H1 (cell line): ENCODE measurements at regions not wholly inside any gene's neighbourhood (a gene's known extent, or its start where the extent isn't known, plus 50 kb on each side); places are given as distances from the start of the nearest gene placed in this dataset.
A peak's percentile ranks its signal among the peaks of the same experiment; 100 is the strongest.

Source experiments
- CTCF ChIA-PET: fragments of 300-600 bp; sonication (Branson Sonifier 250); formaldehyde crosslinking; loops from one replicate; lab custom pipeline; 2021; ENCODE audit not compliant: partially characterized antibody; lab: Charles Lee
- POLR2A ChIA-PET: fragments of 300-600 bp; sonication (Branson Sonifier 250); formaldehyde crosslinking; loops from one replicate; lab custom pipeline; 2021; ENCODE audit warnings: inconsistent platforms; ENCODE audit not compliant: partially characterized antibody; lab: Charles Lee
- DNase-seq, 2 experiments: peaks; one replicate each; pipeline versions ENCODE4 v3.0.0 to v3.0.0-alpha.2; 2010 to 2022; ENCODE audit warnings: low spot score in 2 of 2, low read depth in 1 of 2, mixed read lengths in 1 of 2
- FAIRE-seq: peaks from 2 replicates; lab custom pipeline; 2011; peaks lifted over from hg19 to GRCh38; lab: Jason Lieb, UNC
- H2AFZ ChIP-seq: 2 replicates; pipeline ENCODE4 v1.8.1; 2012; ENCODE audit warnings: low read length, inconsistent platforms
- H2AK5ac ChIP-seq: 2 replicates; pipeline ENCODE4 v1.6.1; 2013; ENCODE audit warnings: low read depth, low read length
- H2BK120ac ChIP-seq: replicated peaks from 2 replicates; pipeline ENCODE3; 2013; ENCODE audit warnings: low read depth, low read length, inconsistent platforms
- H2BK12ac ChIP-seq: 2 replicates; pipeline ENCODE4 v1.6.1; 2013; ENCODE audit warnings: low read depth, low read length
- H2BK15ac ChIP-seq: 2 replicates; pipeline ENCODE4 v1.6.1; 2013; ENCODE audit warnings: low read length
- H2BK20ac ChIP-seq: 2 replicates; pipeline ENCODE4 v1.6.1; 2013; ENCODE audit warnings: low read length
- H2BK5ac ChIP-seq: 2 replicates; pipeline ENCODE4 v1.6.1; 2013; ENCODE audit warnings: low read depth, low read length
- H3K14ac ChIP-seq: 2 replicates; pipeline ENCODE4 v1.6.1; 2013; ENCODE audit warnings: inconsistent platforms; ENCODE audit not compliant: insufficient read length
- H3K18ac ChIP-seq: 2 replicates; pipeline ENCODE4 v1.6.1; 2013; ENCODE audit warnings: low read length; ENCODE audit errors: extremely low read depth
- H3K23ac ChIP-seq: 2 replicates; pipeline ENCODE4 v1.6.1; 2013; ENCODE audit warnings: inconsistent platforms; ENCODE audit not compliant: insufficient read length
- H3K23me2 ChIP-seq: 2 replicates; pipeline ENCODE4 v1.6.1; 2013; ENCODE audit warnings: low read depth, low read length
- H3K27ac ChIP-seq: 2 replicates; pipeline ENCODE4 v1.6.1; 2011; ENCODE audit warnings: low read depth, low read length, inconsistent platforms
- H3K27me3 ChIP-seq, 4 experiments: replicated peaks in 1 of 4; 1 replicate in 1 of 4; 2 replicates in 3 of 4; pipeline versions ENCODE4 v1.6.1 to v1.8.1; 2011 to 2013; ENCODE audit warnings: low read length in 3 of 4, mild to moderate bottlenecking in 3 of 4, inconsistent platforms in 2 of 4, mixed read lengths in 2 of 4, moderate library complexity in 1 of 4; ENCODE audit not compliant: control insufficient read depth in 3 of 4, insufficient read depth in 3 of 4; ENCODE audit errors: extremely low read depth in 1 of 4
- H3K36me3 ChIP-seq, 4 experiments: 2 replicates each; pipeline versions ENCODE4 v1.6.1 to v1.8.1; 2011 to 2013; ENCODE audit warnings: mild to moderate bottlenecking in 4 of 4, low read length in 3 of 4, moderate library complexity in 2 of 4, control low read depth in 1 of 4, inconsistent platforms in 1 of 4; ENCODE audit not compliant: insufficient read depth in 4 of 4, control insufficient read depth in 2 of 4
- H3K4ac ChIP-seq: replicated peaks from 2 replicates; pipeline ENCODE3; 2013; ENCODE audit warnings: low read length, low read depth, mixed read lengths, inconsistent platforms; ENCODE audit not compliant: insufficient read length
- H3K4me1 ChIP-seq, 4 experiments: replicated peaks in 1 of 4; 1 replicate in 1 of 4; 2 replicates in 3 of 4; pipeline versions ENCODE4 v1.6.1 to v1.8.1; 2011 to 2013; ENCODE audit warnings: low read length in 3 of 4, inconsistent platforms in 2 of 4, mixed read lengths in 1 of 4; ENCODE audit not compliant: insufficient read depth in 4 of 4, control insufficient read depth in 3 of 4
- H3K4me2 ChIP-seq, 2 experiments: 2 replicates each; pipeline versions ENCODE4 v1.6.1 to v1.8.1; 2011 to 2013; ENCODE audit warnings: low read depth in 2 of 2, low read length in 2 of 2, control low read depth in 1 of 2, inconsistent platforms in 1 of 2, mild to moderate bottlenecking in 1 of 2; ENCODE audit not compliant: insufficient read depth in 1 of 2
- H3K4me3 ChIP-seq, 4 experiments: fragments of 200-600, 300-600 bp in 1 of 4; sonication (generic), shearing (Covaris generic), sonication (Bioruptor Twin) in 1 of 4; 2 replicates each; pipeline versions ENCODE4 v1.5.1 to v1.8.1; 2011 to 2016; ENCODE audit warnings: low read length in 4 of 4, low read depth in 3 of 4, control low read depth in 2 of 4, inconsistent platforms in 2 of 4, mild to moderate bottlenecking in 2 of 4, mixed read lengths in 1 of 4, moderate library complexity in 1 of 4; ENCODE audit not compliant: insufficient read depth in 2 of 4; ENCODE audit errors: extremely low read depth in 1 of 4
- H3K56ac ChIP-seq: replicated peaks from 2 replicates; pipeline ENCODE3; 2013; ENCODE audit warnings: low read depth, mild to moderate bottlenecking, mixed read lengths, low read length, inconsistent platforms; ENCODE audit not compliant: insufficient read length
- H3K79me1 ChIP-seq: 2 replicates; pipeline ENCODE4 v1.6.1; 2013; ENCODE audit warnings: low read depth, low read length, control low read depth
- H3K79me2 ChIP-seq, 2 experiments: 2 replicates each; pipeline versions ENCODE4 v1.6.1 to v1.8.1; 2012 to 2013; ENCODE audit warnings: low read length in 2 of 2, mild to moderate bottlenecking in 2 of 2, inconsistent platforms in 1 of 2; ENCODE audit not compliant: insufficient read depth in 2 of 2, control insufficient read depth in 1 of 2
- H3K9ac ChIP-seq, 4 experiments: replicated peaks in 1 of 4; 1 replicate in 1 of 4; 2 replicates in 3 of 4; pipeline versions ENCODE4 v1.6.1 to v1.8.1; 2011 to 2013; ENCODE audit warnings: low read depth in 3 of 4, low read length in 3 of 4, control low read depth in 2 of 4, mild to moderate bottlenecking in 2 of 4, moderate library complexity in 2 of 4, inconsistent platforms in 1 of 4; ENCODE audit errors: extremely low read depth in 1 of 4
- H3K9me3 ChIP-seq, 2 experiments: 2 replicates each; pipeline versions ENCODE4 v1.6.1 to v1.8.1; 2012 to 2013; ENCODE audit warnings: mild to moderate bottlenecking in 2 of 2, moderate library complexity in 2 of 2, control low read depth in 1 of 2, inconsistent platforms in 1 of 2, low read depth in 1 of 2, low read length in 1 of 2, mixed read lengths in 1 of 2; ENCODE audit not compliant: insufficient read depth in 2 of 2
- H4K20me1 ChIP-seq, 2 experiments: replicated peaks in 1 of 2; 2 replicates each; pipeline versions ENCODE3 to v1.8.1; 2011 to 2013; ENCODE audit warnings: inconsistent platforms in 2 of 2, low read length in 2 of 2, mild to moderate bottlenecking in 1 of 2; ENCODE audit not compliant: insufficient read depth in 2 of 2, control insufficient read depth in 1 of 2
- H4K5ac ChIP-seq: 2 replicates; pipeline ENCODE4 v1.6.1; 2013; ENCODE audit warnings: low read length, low read depth, mixed read lengths, inconsistent platforms; ENCODE audit not compliant: insufficient read length
- H4K8ac ChIP-seq: 2 replicates; pipeline ENCODE4 v1.8.0; 2013; ENCODE audit warnings: mild to moderate bottlenecking, moderate library complexity, low read length, inconsistent platforms; ENCODE audit not compliant: insufficient read depth; ENCODE audit errors: extremely low read depth
- H4K91ac ChIP-seq: replicated peaks from 2 replicates; pipeline ENCODE3; 2013; ENCODE audit warnings: low read length, mixed read lengths, inconsistent platforms; ENCODE audit not compliant: insufficient read length
- HDAC2 ChIP-seq, 2 experiments: fragments of 300-600 bp in 1 of 2; sonication (generic) in 1 of 2; IDR thresholded peaks; 2 replicates each; pipeline ENCODE4 v1.6.1; 2011 to 2012; ENCODE audit warnings: low read depth in 2 of 2, low read length in 2 of 2, mild to moderate bottlenecking in 2 of 2, moderate library complexity in 2 of 2, borderline replicate concordance in 1 of 2, inconsistent platforms in 1 of 2
- POLR2AphosphoS5 ChIP-seq: IDR thresholded peaks from 2 replicates; pipeline ENCODE4 v1.6.1; 2011; ENCODE audit warnings: low read depth, low read length
- RNF2 ChIP-seq: fragments of 200-900, 300-1000 bp; sonication (generic); IDR thresholded peaks from 2 replicates; pipeline ENCODE4 v1.7.1; 2016; ENCODE audit warnings: borderline replicate concordance, low read depth, mild to moderate bottlenecking, antibody characterized with exemption, low read length; ENCODE audit not compliant: poor library complexity, severe bottlenecking; ENCODE audit errors: missing control alignments
- SIX5 ChIP-seq: IDR thresholded peaks from 2 replicates; pipeline ENCODE4 v1.6.1; 2011; ENCODE audit warnings: mild to moderate bottlenecking, low read depth, low read length
- SP4 ChIP-seq: IDR thresholded peaks from 2 replicates; pipeline ENCODE4 v1.6.1; 2012; ENCODE audit warnings: low read length, inconsistent platforms
- ZNF274 ChIP-seq: IDR thresholded peaks from 2 replicates; pipeline ENCODE4 v1.7.0; 2012; ENCODE audit warnings: low read length, borderline replicate concordance; ENCODE audit errors: extremely low read depth
- WGBS, 2 experiments: shearing (Covaris generic) in 1 of 2; methylation state at CpG; one replicate each; pipeline versions ENCODE4 v1.1.6 to v1.1.7; 2013 to 2015; ENCODE audit warnings: low lambda C conversion rate in 2 of 2, mixed read lengths in 2 of 2, inconsistent platforms in 1 of 2, low coverage in 1 of 2, missing lambda C conversion rate in 1 of 2; ENCODE audit not compliant: insufficient replicate concordance in 2 of 2, insufficient coverage in 1 of 2, insufficient read length in 1 of 2; ENCODE audit errors: extremely low coverage in 1 of 2, missing lambda C conversion rate in 1 of 2; 5-methylcytosine and 5-hydroxymethylcytosine counted together

- H3K18ac ChIP-seq = no peak overlapping the region
- no peak overlapping the region for H3K9ac ChIP-seq
- H4K91ac ChIP-seq = no peak overlapping the region
- H3K79me1 ChIP-seq = no peaks in the 10 kb centered on the region
- H3K14ac ChIP-seq = no peak overlapping the region
- ChIA-PET CTCF (interaction anchor here (1.0 kb wide), 1 partner anchor 261 kb away, joined by 3 read pairs; no protein-coding TSS in a partner anchor), POLR2A (no interaction called here)
- no peak for DNase-seq
- H3K4me2 ChIP-seq = no peak overlapping the region
- no peak overlapping the region for H3K4me3 ChIP-seq
- 0 out of 2 replicates have a peak overlapping the region, but pooled peaks have one; percentile 32 for H2BK20ac ChIP-seq
- H2AFZ ChIP-seq = no peak overlapping the region
- H3K56ac ChIP-seq = no peak overlapping the region
- H3K27ac ChIP-seq = no peak overlapping the region
- no peaks in the 10 kb centered on the region for H3K23me2 ChIP-seq
- no peaks in the 10 kb centered on the region for H4K20me1 ChIP-seq
- no peak overlapping the region for H4K8ac ChIP-seq
- no peak overlapping the region for H3K23ac ChIP-seq
- 90% methylated on average over 9 of the region's 9 CpGs; no CpG with 5 or more reads in 1 of the 2 experiments for WGBS, 2 experiments
- TF ChIP-seq SIX5 (no peak), POLR2AphosphoS5 (no peak), HDAC2 (IDR thresholded peaks at IDR 0.05; ENCODE audit: borderline replicate concordance in 1 of 2, low read depth in 2 of 2, low read length in 2 of 2) (no peak), ZNF274 (no peak), SP4 (no peak), RNF2 (no peak)
- TF ChIP-seq, all 59 proteins: peak for 0
- Histone ChIP-seq H3K9me3 (peaks cover 0 to 6% of the 10 kb centered on the region in 2 experiments; a peak in 2 of 4 replicates), H3K4me1 (peaks cover 8 to 19% (median 11%) of the 10 kb centered on the region in 4 experiments), H3K27me3 (no peaks in the 10 kb centered on the region; a peak in 2 of 7 replicates), H2AK5ac (no peak overlapping the region; the same call in 1 of the 2 replicates), H3K4ac (no peak overlapping the region), H2BK120ac (no peak overlapping the region), H3K79me2 (no peaks in the 10 kb centered on the region), H2BK12ac (0 out of 2 replicates have a peak overlapping the region, but pooled peaks have one; percentile 14), H2BK5ac (no peak overlapping the region), H2BK15ac (0 out of 2 replicates have a peak overlapping the region, but pooled peaks have one; percentile 29), H3K36me3 (no peaks in the 10 kb centered on the region), H4K5ac (no peak overlapping the region)
- no peak for FAIRE-seq
These were observed 114.2 kb downstream of the OLFM1 start for GRCh38 chr9:135201711-135202110.
